MCF 10A (cell line): ENCODE measurements at regions not wholly inside any gene's neighbourhood (a gene's known extent, or its start where the extent isn't known, plus 50 kb on each side); places are given as distances from the start of the nearest gene placed in this dataset.

Experiments used
- BruUV-seq: library from RNA; stranded (reverse); fragments of 400-500 nt; replicated peaks from 2 replicates; lab custom pipeline; 2021; lab: Mats Ljungman, UMichigan
- CTCF ChIA-PET: fragments of 300-600 bp; sonication (Branson Sonifier 250); formaldehyde crosslinking; extraction: SDS; loops from one replicate; lab custom pipeline; 2021; ENCODE audit warnings: antibody characterized with exemption, inconsistent platforms; lab: Yijun Ruan, JAX
- POLR2A ChIA-PET: fragments of 300-600, 350-650 bp; sonication (Branson Sonifier 250); formaldehyde crosslinking; extraction: SDS; loops from one replicate; lab custom pipeline; 2020; ENCODE audit warnings: antibody characterized with exemption, inconsistent platforms; lab: Yijun Ruan, JAX
- DNase-seq: peaks from one replicate; pipeline ENCODE4 v3.0.0-alpha.2; 2018; ENCODE audit not compliant: unreplicated experiment
- H3K27ac Mint-ChIP-seq: one replicate; pipeline ENCODE4 v1.8.0; 2022; ENCODE audit warnings: mild to moderate bottlenecking, low read depth, mixed read lengths; ENCODE audit not compliant: unreplicated experiment
- H3K27me3 Mint-ChIP-seq: one replicate; pipeline ENCODE4 v1.8.0; 2022; ENCODE audit warnings: mixed read lengths; ENCODE audit not compliant: insufficient read depth, unreplicated experiment
- H3K36me3 Mint-ChIP-seq: one replicate; pipeline ENCODE4 v1.8.0; 2022; ENCODE audit warnings: mild to moderate bottlenecking, moderate library complexity, mixed read lengths; ENCODE audit not compliant: insufficient read depth, unreplicated experiment
- H3K4me1 Mint-ChIP-seq: one replicate; pipeline ENCODE4 v1.8.0; 2022; ENCODE audit warnings: mixed read lengths; ENCODE audit not compliant: insufficient read depth, unreplicated experiment
- H3K4me3 Mint-ChIP-seq: one replicate; pipeline ENCODE4 v1.8.0; 2022; ENCODE audit warnings: mild to moderate bottlenecking, moderate library complexity, mixed read lengths; ENCODE audit not compliant: unreplicated experiment
- H3K9me3 Mint-ChIP-seq: one replicate; pipeline ENCODE4 v1.8.0; 2022; ENCODE audit warnings: mixed read lengths; ENCODE audit not compliant: unreplicated experiment
- intact Hi-C: fragments of 100-400 bp; cut with micrococcal nuclease; formaldehyde crosslinking; loops from 2 replicates; pipeline ENCODE4 v1.14.1; 2022
- TF ChIP-seq, protein P1 (sequence below): fragments of 200-600 bp; IDR thresholded peaks from one replicate; pipeline ENCODE4 v1.8.0; 2022; ENCODE audit warnings: antibody characterized with exemption, mild to moderate bottlenecking; ENCODE audit not compliant: unreplicated experiment

DNA sequence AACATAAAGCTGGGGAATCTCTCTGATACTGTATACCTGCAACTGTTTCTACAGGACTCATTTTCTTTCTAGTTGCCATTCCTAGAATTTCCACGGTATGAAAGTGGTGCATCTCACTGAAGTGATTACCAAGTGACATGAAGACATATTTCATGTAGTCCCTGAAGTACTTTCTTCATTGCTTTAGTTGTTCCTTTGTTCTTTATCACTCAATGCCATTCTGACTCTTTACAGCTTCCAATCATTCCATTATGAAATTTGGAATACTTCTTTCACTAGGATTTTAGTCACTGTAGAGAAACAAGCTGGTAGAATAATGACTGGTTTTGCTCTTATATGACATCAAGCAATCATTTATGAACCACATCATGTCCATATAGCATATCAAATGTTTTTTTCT lies 645.1 kb downstream of the CDH18 start:
- Mint-ChIP-seq H3K27ac (no peak overlapping the region), H3K9me3 (peaks cover 7% of the 10 kb centered on the region), H3K36me3 (no peaks in the 10 kb centered on the region), H3K4me3 (no peak overlapping the region), H3K27me3 (no peaks in the 10 kb centered on the region), H3K4me1 (no peaks in the 10 kb centered on the region)
- TF ChIP-seq, protein P1, sequence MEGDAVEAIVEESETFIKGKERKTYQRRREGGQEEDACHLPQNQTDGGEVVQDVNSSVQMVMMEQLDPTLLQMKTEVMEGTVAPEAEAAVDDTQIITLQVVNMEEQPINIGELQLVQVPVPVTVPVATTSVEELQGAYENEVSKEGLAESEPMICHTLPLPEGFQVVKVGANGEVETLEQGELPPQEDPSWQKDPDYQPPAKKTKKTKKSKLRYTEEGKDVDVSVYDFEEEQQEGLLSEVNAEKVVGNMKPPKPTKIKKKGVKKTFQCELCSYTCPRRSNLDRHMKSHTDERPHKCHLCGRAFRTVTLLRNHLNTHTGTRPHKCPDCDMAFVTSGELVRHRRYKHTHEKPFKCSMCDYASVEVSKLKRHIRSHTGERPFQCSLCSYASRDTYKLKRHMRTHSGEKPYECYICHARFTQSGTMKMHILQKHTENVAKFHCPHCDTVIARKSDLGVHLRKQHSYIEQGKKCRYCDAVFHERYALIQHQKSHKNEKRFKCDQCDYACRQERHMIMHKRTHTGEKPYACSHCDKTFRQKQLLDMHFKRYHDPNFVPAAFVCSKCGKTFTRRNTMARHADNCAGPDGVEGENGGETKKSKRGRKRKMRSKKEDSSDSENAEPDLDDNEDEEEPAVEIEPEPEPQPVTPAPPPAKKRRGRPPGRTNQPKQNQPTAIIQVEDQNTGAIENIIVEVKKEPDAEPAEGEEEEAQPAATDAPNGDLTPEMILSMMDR, result no peak
- CTCF ChIA-PET, result no interaction called here
- no TSS peak for BruUV-seq
- intact Hi-C loops, result no loop called here
- POLR2A ChIA-PET, result no interaction called here
- no peak for DNase-seq

DNA sequence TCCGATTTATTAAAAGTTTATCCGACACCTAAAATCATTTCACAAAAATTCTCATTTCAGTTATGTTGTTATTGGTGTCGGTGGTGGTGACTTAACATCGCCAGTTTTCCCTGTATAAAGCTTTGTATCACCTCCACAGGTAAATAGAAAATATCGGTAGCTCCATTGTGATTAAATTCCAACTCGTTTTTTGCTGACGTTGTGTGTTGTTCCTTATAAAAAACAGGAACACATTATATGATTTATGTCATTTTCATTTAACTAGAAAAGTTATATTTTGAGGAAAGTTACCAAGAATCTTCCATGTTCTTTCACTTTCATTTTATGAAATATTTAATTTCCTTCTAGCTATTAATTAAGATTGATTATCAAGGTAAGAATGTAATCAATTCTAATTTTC lies 635.9 kb downstream of the CDH18 start:
- no peaks in the 10 kb centered on the region for H3K36me3 Mint-ChIP-seq
- H3K27me3 Mint-ChIP-seq, result no peaks in the 10 kb centered on the region
- TF ChIP-seq, protein P1, result no peak
- H3K4me1 Mint-ChIP-seq, result no peaks in the 10 kb centered on the region
- no TSS peak for BruUV-seq
- no peak overlapping the region for H3K4me3 Mint-ChIP-seq
- intact Hi-C loops, result no loop called here
- H3K9me3 Mint-ChIP-seq, result no peaks in the 10 kb centered on the region
- ChIA-PET POLR2A (no interaction called here), CTCF (interaction anchor here (0.8 kb wide), 1 partner anchor 588 kb away, joined by 4 read pairs; no protein-coding TSS in a partner anchor)
- DNase-seq, result no peak
- H3K27ac Mint-ChIP-seq, result no peak overlapping the region

DNA sequence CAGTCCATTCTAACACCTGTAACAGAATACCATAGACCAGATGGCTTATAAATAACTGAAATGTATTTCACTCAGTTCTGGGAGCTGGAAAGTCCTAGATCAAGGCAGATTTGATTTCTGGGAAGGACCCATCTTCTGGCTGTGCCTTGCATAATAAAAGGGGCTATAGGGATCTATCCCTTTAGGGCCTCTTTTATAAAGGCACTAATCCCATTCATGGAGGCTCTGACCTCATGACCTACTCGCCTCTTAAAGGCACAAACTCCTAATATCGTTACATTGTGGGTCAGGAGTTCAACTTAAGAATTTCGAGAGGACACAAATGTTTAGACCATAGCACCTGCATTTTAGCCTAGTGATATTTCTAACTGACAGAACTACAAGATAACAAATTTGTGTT lies 619.0 kb downstream of the CDH18 start:
- BruUV-seq, result no TSS peak
- Mint-ChIP-seq H3K4me1 (no peaks in the 10 kb centered on the region), H3K4me3 (no peak overlapping the region), H3K27ac (no peak overlapping the region), H3K27me3 (no peaks in the 10 kb centered on the region), H3K36me3 (no peaks in the 10 kb centered on the region), H3K9me3 (no peaks in the 10 kb centered on the region)
- ChIA-PET CTCF (no interaction called here), POLR2A (no interaction called here)
- no peak for DNase-seq
- TF ChIP-seq, protein P1, result no peak
- intact Hi-C loops, result no loop called here

DNA sequence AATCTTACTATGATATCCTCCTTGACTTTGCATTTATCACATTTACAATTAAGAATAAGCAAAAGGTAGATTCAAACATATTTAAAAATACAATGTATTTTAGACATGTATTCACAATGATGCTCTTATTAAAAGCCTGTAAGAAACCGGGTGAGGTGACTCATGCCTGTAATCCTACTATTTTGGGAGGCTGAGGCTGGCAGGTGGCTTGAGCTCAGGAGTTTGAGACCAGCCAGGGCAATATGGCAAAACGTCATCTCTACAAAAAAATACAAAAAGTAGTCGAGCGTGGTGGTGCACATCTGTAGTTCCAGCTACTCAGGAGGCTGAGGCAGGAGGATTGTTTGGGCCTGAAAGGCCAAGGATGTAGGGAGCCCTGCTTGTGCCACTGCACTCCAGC lies 618.4 kb downstream of the CDH18 start:
- intact Hi-C loops, result no loop called here
- H3K4me3 Mint-ChIP-seq, result no peak overlapping the region
- no peaks in the 10 kb centered on the region for H3K9me3 Mint-ChIP-seq
- ChIA-PET POLR2A (no interaction called here), CTCF (no interaction called here)
- H3K36me3 Mint-ChIP-seq, result no peaks in the 10 kb centered on the region
- H3K27me3 Mint-ChIP-seq, result no peaks in the 10 kb centered on the region
- no peaks in the 10 kb centered on the region for H3K4me1 Mint-ChIP-seq
- no peak for DNase-seq
- TF ChIP-seq, protein P1, result no peak
- no peak overlapping the region for H3K27ac Mint-ChIP-seq
- no TSS peak for BruUV-seq
